GM19372 (cell line): ENCODE measurements at regions not wholly inside any gene's neighbourhood (a gene's known extent, or its start where the extent isn't known, plus 50 kb on each side); places are given as distances from the start of the nearest gene placed in this dataset.
A peak's percentile ranks its signal among the peaks of the same experiment; 100 is the strongest.
"Not testable (repeated sequence)": the region's sequence is repeated elsewhere in the genome, so short reads cannot be mapped to it uniquely, and the experiment has no call there.

ENCODE experiments used
- ATAC-seq: cut with Tn5 transposase; IDR thresholded peaks from one replicate; pipeline ENCODE4 v1.9.1; 2021; ENCODE audit warnings: mild to moderate bottlenecking, low read depth, moderate library complexity; ENCODE audit not compliant: unreplicated experiment

DNA sequence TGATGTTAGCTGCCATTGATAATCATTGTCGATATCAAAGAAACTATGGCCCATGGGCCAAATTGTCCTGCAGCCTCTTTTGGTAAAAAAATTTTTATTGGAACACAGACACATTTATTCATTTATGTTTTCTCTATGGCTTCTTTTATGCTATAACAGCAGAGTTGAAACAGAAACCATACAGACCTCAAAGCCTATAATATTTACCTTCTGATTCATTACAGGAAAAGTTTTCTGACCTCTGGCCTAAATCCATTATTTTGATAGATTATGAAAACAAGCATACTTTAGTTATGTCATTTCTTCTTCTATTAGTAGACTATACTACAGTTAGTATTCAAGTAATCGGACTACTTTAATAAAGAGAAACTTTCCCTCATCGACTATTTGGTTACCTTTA is 349.7 kb upstream of the GALNT5 start:
- ATAC-seq, result peak; percentile 56

DNA sequence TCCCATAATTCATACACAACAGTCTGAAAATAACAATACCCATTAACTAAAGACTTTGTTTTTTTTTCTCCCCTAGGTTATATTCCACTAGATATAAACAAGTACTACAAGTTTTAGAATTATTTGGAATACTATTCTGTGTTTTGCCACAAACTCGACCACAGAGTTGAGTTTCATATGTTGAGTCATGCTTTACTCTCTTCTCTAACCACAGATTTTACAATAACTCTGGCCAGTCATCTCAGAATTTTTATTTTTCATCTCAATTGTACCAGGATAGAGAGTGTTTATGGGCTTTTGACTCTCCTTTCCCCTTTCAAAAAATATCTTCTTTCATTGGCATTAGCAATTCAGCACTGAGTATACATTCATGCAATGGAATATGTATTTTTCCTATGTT is 348.7 kb upstream of the GALNT5 start:
- peak; percentile 64 for ATAC-seq

DNA sequence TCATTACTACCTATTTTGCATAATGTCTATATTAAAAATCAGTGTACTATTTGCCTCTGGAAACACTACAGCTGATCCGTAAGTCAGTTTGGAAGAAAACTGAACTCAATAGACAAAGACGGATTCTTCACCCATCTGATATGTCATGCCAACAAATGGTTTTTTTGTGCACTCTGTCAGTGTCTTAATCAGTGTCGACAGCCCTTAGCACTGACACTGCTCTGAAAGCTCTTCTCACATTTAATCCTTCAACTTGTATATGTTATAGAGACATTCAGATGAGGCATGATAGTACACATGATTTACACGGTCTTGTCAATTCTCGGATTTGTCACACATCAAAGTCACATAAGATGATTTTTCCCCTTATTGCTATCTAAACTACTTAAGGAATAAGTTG is 347.5 kb upstream of the GALNT5 start:
- ATAC-seq, result no peak

DNA sequence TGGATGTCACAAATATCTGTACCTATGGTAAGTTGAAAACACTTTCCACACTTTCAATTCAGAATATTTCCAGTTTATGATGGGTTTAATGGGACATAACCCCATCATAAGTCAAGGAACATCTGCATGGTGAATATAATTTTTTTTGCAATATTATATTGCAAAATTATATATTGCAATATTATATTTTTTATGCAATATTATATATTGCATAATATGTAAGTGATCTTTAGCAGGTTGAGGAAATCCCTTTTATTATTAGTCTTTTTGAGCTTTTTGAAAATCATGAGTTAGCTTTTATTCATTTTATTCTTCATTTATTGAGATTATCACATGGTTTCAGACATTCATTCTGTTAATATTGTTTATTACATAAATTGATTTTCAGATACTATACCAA is 342.2 kb upstream of the GALNT5 start:
- ATAC-seq, result no peak

GRCh38 chr2:156918410-156918809 is 339.1 kb upstream of the GALNT5 start:
- no peak for ATAC-seq

DNA sequence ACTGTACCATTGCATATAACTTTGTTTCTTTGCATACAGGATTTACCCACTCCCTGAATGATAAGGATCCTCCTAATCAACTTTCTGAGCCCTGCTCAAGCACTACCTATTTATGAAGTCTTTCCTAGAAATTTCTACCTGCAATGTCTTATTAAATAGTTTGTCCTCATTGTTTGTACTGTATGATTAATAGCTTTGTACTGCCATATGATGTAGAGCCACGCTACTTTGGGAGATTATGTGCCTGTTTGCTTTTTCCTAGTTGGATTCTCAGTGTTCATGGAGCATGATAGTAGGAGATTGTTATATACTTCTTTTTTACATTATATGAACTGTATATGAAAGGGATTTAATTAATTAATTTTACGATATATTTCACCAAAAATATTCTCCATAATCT is 327.1 kb upstream of the GALNT5 start:
- ATAC-seq, result no peak

DNA sequence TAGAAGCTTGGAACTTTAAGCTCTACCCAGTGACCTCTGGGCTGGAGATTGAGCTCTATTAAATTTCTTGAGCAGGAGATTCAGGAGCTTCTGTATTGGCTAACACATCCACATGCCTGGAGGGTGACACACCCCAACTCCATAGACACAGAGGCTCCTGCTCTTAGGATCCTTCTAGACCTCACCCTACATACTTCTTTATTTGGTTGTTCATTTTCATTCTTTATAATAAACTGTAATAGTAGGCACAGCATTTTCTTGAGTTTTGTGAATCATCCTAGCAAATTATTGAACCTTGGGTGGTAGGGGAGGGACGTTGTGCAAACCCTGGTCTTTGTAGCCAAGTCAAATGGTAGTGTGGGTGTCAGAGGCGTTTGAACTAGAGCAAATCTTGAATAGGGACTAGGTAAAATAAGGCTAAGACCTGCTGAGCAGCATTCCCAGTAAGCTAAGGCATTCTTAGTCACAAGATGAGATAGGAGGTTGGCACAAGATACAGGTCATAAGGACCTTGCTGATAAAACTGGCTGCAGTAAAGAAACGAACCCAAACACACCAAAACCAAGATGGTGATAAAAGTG is 323.8 kb upstream of the GALNT5 start:
- no peak for ATAC-seq

GRCh38 chr2:156935616-156936015 is 321.9 kb upstream of the GALNT5 start:
- ATAC-seq, result no peak

DNA sequence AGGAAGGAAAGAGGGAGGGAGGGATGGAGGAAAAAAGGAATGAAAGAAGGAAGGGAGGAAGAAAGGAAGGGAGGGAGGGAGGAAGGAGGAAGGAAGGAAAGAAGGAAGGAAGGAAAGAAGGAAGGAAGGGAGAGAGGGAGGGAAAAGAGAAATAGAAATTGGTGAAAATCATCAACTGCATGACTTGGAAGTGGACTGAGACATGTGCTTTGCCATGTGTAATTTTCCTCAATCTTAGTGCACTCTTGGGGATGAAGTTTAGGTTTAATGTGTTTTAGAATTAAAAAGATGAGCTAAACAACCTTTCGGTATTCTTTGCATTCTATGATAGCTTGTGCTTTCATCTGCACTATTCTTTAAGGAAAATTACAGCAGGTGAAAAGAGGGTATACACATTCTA is 320.1 kb upstream of the GALNT5 start:
- ATAC-seq, result no peak

GRCh38 chr2:156944871-156945270 is 312.6 kb upstream of the GALNT5 start:
- ATAC-seq, result no peak

DNA sequence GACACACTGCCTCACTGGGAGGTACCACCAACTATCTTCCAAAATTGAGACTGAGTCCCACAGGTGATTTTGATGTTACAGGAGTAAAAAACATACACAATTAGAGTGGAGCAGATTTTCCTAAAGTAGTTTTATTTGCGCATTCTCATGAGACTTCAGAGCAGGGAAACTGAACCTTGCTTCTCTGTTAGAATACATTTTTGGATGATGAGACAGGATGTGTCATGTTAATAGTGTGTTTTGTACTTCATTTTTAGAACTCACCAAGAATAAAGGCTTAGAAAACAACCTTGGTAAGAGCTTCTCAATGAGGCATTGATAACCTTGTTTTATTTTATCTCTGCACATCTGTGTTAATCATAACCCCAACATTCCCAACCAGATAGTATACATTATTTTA is 310.2 kb upstream of the GALNT5 start:
- ATAC-seq, result no peak

GRCh38 chr2:156955701-156956100 is 301.8 kb upstream of the GALNT5 start:
- no peak for ATAC-seq

GRCh38 chr2:156956161-156956560 is 301.3 kb upstream of the GALNT5 start:
- no peak for ATAC-seq

DNA sequence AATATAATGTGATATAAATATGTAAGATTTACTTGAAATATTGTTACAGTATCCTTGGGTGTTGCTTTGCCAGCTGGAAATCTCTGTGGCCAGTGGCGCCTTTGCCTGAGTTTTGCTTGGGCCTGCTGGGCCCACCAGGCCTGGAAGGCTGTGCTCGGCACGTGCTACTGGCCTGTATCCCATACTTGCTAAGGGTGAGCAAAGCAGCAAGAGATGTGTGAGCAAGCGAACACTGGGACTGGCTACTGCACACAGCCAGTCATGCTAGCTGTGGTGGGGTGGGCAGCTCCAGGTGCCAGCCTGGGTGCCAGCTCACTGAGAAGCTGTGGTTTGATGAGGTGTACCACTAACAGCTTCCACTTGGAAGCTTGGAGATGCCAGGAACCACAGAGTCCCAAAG is 299.1 kb upstream of the GALNT5 start:
- no peak for ATAC-seq

- no peak for ATAC-seq
Observed at GRCh38 chr2:156959481-156959880, 298.0 kb upstream of the GALNT5 start.

DNA sequence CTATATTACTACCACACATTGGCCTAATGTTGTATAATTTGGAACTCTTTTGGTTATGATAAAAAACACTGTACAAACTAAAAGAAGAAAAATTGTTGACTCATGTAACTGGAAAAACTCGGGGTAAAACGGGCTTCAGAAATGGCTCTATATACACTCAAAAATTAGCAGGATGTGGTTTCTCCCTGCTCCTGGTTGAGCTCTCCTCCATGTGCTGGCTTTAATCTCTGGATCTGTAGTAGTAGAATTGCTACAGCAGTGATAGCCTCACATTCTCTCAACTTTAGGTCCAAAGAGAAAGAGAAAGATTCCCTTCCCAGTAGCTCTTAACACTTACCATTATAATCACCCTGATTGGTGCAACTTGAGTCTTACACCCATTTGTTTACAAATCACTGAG is 274.9 kb upstream of the GALNT5 start:
- no peak for ATAC-seq

GRCh38 chr2:156986339-156986988 is 271.0 kb upstream of the GALNT5 start:
- ATAC-seq, result no peak

DNA sequence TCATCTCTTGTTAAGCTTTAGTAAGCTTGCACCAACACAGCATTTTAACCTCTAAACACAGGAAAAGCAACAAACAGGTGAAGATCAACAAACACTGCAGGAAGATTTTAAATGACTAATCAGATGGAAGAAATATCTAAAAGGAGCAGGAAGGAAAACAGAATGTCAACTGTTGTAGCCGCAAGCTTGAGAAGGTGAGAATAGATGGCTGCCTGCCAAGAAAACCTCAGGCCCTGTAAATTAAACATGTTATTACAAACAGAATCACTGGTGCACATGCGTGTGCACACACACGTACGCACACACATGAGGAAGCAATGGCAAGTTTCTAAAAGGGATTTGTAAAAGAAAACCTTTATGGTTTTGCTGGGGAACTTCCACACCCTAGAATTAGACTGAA is 257.8 kb upstream of the GALNT5 start:
- ATAC-seq, result no peak

DNA sequence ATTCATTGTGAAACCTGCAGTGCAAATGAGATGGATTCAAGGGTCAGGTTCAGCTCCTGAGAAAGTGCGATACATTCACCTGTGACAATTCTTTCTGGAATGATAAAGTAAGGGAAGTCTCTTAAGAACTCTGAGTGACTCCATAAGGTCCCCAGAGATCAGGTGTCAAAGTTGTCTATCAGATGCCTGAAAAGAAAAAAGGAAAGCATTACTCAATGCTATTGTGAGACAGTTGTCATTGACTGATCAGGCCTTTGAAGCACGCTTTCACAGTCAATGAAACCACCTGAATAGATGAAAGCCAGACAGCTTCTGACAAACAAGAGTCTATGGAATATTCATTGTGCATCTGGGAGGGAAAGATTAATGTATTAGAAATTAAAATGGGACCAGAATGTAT is 252.7 kb upstream of the GALNT5 start:
- no peak for ATAC-seq

DNA sequence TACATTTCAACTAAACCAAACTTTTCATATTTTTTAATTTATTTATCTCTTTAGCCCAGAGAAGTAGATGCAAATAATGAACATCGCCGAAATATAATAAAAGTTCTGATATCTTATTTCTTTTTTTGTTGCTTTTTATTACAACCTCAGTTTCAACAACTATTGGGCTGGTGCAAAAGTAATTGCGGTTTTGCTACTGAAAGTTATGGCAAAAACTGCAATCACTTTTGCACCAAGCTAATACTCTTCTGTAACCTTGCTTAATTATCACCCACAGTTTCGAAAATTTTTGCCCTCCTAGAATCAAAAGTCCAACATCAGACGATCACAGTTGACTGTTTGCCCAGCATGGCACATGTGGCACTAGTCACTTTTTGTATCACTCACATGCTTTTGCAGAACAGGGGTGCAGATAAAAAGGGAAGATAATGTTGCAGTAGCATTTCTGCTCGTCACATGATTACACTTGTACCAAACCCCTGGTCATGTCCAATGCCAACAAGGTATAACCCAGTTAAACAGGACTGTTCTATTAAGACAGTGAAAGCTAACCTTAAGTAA is 242.4 kb upstream of the GALNT5 start:
- no peak for ATAC-seq

DNA sequence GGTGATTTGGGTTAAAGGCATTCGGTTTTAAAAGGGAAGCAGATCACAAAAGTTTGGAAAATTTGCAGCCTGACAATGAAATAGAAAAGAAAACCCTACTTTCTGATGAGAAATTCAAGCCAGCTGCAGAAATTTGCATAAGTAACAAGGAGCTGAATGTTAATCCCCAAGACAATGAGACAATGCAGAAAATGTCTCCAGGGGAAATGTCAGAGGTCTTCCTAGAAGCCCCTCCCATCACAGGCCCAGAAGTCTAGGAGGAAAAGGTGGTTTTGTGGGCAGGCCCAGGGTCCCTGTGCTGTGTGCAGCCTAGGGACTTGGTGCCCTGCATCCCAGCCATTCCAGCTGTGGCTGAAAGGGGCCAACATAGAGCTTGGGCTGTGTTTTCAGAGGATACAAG is 234.2 kb upstream of the GALNT5 start:
- ATAC-seq, result not testable (repeated sequence)

GRCh38 chr2:157024129-157024528 is 233.4 kb upstream of the GALNT5 start:
- ATAC-seq, result no peak
